ENCODE measurements at regions not wholly inside any gene's neighbourhood (a gene's known extent, or its start where the extent isn't known, plus 50 kb on each side); places are given as distances from the start of the nearest gene placed in this dataset.
"Not testable (repeated sequence)": the region's sequence is repeated elsewhere in the genome, so short reads cannot be mapped to it uniquely, and the experiment has no call there.

GRCh38 chr5:66354422-66354821 lies 210.3 kb downstream of the SREK1 start:
- DNase-seq = no peak

GRCh38 chr5:66356011-66356565 lies 212.0 kb downstream of the SREK1 start:
- no peak for DNase-seq

- peak; percentile 80 to 93 for DNase-seq
Measured at GRCh38 chr5:66358741-66359140, 214.6 kb downstream of the SREK1 start.

GRCh38 chr5:66361070-66361469 lies 217.0 kb downstream of the SREK1 start:
- no peak for DNase-seq

GRCh38 chr5:66362046-66362445 lies 217.9 kb downstream of the SREK1 start:
- peak in 1 of 2 experiments; percentile 21 for DNase-seq

- no peak for DNase-seq
Measured at GRCh38 chr5:66362687-66363086, 218.6 kb downstream of the SREK1 start.

- no peak for DNase-seq
Measured at GRCh38 chr5:66363097-66363496, 219.0 kb downstream of the SREK1 start.

- DNase-seq = no peak
Measured at GRCh38 chr5:66364186-66364585, 220.1 kb downstream of the SREK1 start.

- no peak for DNase-seq
Measured at GRCh38 chr5:66365981-66366380, 221.9 kb downstream of the SREK1 start.

- DNase-seq = peak; percentile 58 to 75
Measured at GRCh38 chr5:66367814-66368541, 223.9 kb downstream of the SREK1 start.

GRCh38 chr5:66368811-66369210 lies 224.7 kb downstream of the SREK1 start:
- no peak for DNase-seq

GRCh38 chr5:66377747-66378146 lies 218.4 kb upstream of the MAST4 start:
- no peak for DNase-seq

GRCh38 chr5:66378407-66378806 lies 217.8 kb upstream of the MAST4 start:
- DNase-seq = no peak

- no peak for DNase-seq
Measured at GRCh38 chr5:66382152-66382551, 214.0 kb upstream of the MAST4 start.

GRCh38 chr5:66405145-66405544 lies 191.0 kb upstream of the MAST4 start:
- DNase-seq = not testable (repeated sequence)

- peak; percentile 79 to 93 for DNase-seq
Measured at GRCh38 chr5:66406761-66407336, 189.3 kb upstream of the MAST4 start.

- DNase-seq = no peak
Measured at GRCh38 chr5:66407765-66408164, 188.4 kb upstream of the MAST4 start.

GRCh38 chr5:66408576-66408975 lies 187.6 kb upstream of the MAST4 start:
- DNase-seq = no peak

GRCh38 chr5:66410122-66410521 lies 186.1 kb upstream of the MAST4 start:
- peak; percentile 55 to 77 for DNase-seq

GRCh38 chr5:66411701-66412100 lies 184.5 kb upstream of the MAST4 start:
- DNase-seq = peak in 1 of 2 experiments; percentile 10

- peak in 1 of 2 experiments; percentile 5 for DNase-seq
Measured at GRCh38 chr5:66413931-66414330, 182.3 kb upstream of the MAST4 start.

- DNase-seq = no peak
Measured at GRCh38 chr5:66415208-66415607, 181.0 kb upstream of the MAST4 start.

GRCh38 chr5:66416698-66417097 lies 179.5 kb upstream of the MAST4 start:
- DNase-seq = no peak

GRCh38 chr5:66417781-66418180 lies 178.4 kb upstream of the MAST4 start:
- DNase-seq = no peak
